ENCODE measurements at regions not wholly inside any gene's neighbourhood (a gene's known extent, or its start where the extent isn't known, plus 50 kb on each side); places are given as distances from the start of the nearest gene placed in this dataset.

- no peak for DNase-seq (ENCODE audit: low spot score)
Measured at GRCh38 chr9:10674586-10674985, 61.8 kb upstream of the PTPRD start.

GRCh38 chr9:10678010-10678409 lies 65.2 kb upstream of the PTPRD start:
- DNase-seq (ENCODE audit: low spot score), result no peak

GRCh38 chr9:10678790-10679189 lies 66.0 kb upstream of the PTPRD start:
- DNase-seq (ENCODE audit: low spot score), result no peak

- DNase-seq (ENCODE audit: low spot score), result no peak
Measured at GRCh38 chr9:10686943-10687342, 74.1 kb upstream of the PTPRD start.

GRCh38 chr9:10690546-10690945 lies 77.7 kb upstream of the PTPRD start:
- no peak for DNase-seq (ENCODE audit: low spot score)

GRCh38 chr9:10697044-10697443 lies 84.2 kb upstream of the PTPRD start:
- DNase-seq (ENCODE audit: low spot score), result no peak

- no peak for DNase-seq (ENCODE audit: low spot score)
Measured at GRCh38 chr9:10700291-10700690, 87.5 kb upstream of the PTPRD start.

GRCh38 chr9:10700915-10701314 lies 88.1 kb upstream of the PTPRD start:
- DNase-seq (ENCODE audit: low spot score), result no peak

GRCh38 chr9:10701906-10702305 lies 89.1 kb upstream of the PTPRD start:
- no peak for DNase-seq (ENCODE audit: low spot score)

GRCh38 chr9:10703139-10703538 lies 90.3 kb upstream of the PTPRD start:
- DNase-seq (ENCODE audit: low spot score), result no peak

GRCh38 chr9:10704720-10705119 lies 91.9 kb upstream of the PTPRD start:
- DNase-seq (ENCODE audit: low spot score), result no peak

- no peak for DNase-seq (ENCODE audit: low spot score)
Measured at GRCh38 chr9:10705383-10705782, 92.6 kb upstream of the PTPRD start.

- no peak for DNase-seq (ENCODE audit: low spot score)
Measured at GRCh38 chr9:10706788-10707187, 94.0 kb upstream of the PTPRD start.

- no peak for DNase-seq (ENCODE audit: low spot score)
Measured at GRCh38 chr9:10721301-10721700, 108.5 kb upstream of the PTPRD start.

- no peak for DNase-seq (ENCODE audit: low spot score)
Measured at GRCh38 chr9:10729213-10729612, 116.4 kb upstream of the PTPRD start.

- DNase-seq (ENCODE audit: low spot score), result no peak
Measured at GRCh38 chr9:10744669-10745068, 131.9 kb upstream of the PTPRD start.

- no peak for DNase-seq (ENCODE audit: low spot score)
Measured at GRCh38 chr9:10753474-10753873, 140.7 kb upstream of the PTPRD start.

- no peak for DNase-seq (ENCODE audit: low spot score)
Measured at GRCh38 chr9:10764481-10764880, 151.7 kb upstream of the PTPRD start.

GRCh38 chr9:10773136-10773535 lies 160.3 kb upstream of the PTPRD start:
- DNase-seq (ENCODE audit: low spot score), result no peak

GRCh38 chr9:10774051-10774450 lies 161.2 kb upstream of the PTPRD start:
- DNase-seq (ENCODE audit: low spot score), result no peak

- no peak for DNase-seq (ENCODE audit: low spot score)
Measured at GRCh38 chr9:10785255-10785654, 172.5 kb upstream of the PTPRD start.

- no peak for DNase-seq (ENCODE audit: low spot score)
Measured at GRCh38 chr9:10793306-10793705, 180.5 kb upstream of the PTPRD start.

- DNase-seq (ENCODE audit: low spot score), result no peak
Measured at GRCh38 chr9:10804486-10804885, 191.7 kb upstream of the PTPRD start.

GRCh38 chr9:10806868-10807267 lies 194.1 kb upstream of the PTPRD start:
- no peak for DNase-seq (ENCODE audit: low spot score)

- DNase-seq (ENCODE audit: low spot score), result no peak
Measured at GRCh38 chr9:10818206-10818605, 205.4 kb upstream of the PTPRD start.

Data from iPS-NIHi11 (cell line).